Occipital lobe (tissue), 1 donor: ENCODE measurements at regions not wholly inside any gene's neighbourhood (a gene's known extent, or its start where the extent isn't known, plus 50 kb on each side); places are given as distances from the start of the nearest gene placed in this dataset.
"Not testable (repeated sequence)": the region's sequence is repeated elsewhere in the genome, so short reads cannot be mapped to it uniquely, and the experiment has no call there.

Experiments
- DNase-seq: peaks from one replicate; lab custom pipeline; 2025; lab: John Stamatoyannopoulos, UW

DNA sequence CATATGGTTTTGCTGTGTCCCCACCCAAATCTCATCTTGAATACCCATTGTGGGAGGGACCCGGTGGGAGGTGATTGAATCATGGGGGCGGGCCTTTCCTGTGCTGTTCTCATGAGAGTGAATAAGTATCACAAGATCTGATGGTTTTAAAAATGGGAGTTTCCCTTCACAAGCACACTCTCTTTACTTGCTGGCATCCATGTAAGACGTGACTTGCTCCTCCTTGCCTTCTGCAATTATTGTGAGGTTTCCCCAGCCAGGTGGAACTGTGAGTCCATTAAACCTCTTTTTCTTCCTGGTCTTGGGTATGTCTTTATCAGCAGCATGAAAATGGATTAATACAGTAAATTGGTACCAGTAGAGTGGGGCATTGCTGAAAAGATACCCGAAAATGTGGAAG is 627.8 kb downstream of the RFPL4B start:
- not testable (repeated sequence) for DNase-seq

DNA sequence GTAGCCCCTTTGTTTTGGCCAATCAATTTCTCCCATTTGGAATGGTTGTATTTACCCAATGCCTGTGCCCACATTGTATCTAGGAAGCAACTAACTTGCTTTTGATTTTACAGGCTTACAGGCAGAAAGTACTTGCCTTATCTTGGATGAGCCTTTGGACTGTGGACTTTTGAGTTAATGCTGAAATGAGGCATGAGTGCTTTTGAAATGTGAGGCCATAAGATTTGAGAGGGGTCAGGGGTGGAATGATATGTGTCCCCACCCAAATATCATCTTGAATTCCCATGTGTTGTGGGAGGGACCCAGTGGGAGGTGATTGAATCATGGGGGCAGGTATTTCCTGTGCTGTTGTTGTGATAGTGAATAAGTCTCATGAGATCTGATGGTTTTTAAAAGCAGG is 629.4 kb downstream of the RFPL4B start:
- DNase-seq, result not testable (repeated sequence)

DNA sequence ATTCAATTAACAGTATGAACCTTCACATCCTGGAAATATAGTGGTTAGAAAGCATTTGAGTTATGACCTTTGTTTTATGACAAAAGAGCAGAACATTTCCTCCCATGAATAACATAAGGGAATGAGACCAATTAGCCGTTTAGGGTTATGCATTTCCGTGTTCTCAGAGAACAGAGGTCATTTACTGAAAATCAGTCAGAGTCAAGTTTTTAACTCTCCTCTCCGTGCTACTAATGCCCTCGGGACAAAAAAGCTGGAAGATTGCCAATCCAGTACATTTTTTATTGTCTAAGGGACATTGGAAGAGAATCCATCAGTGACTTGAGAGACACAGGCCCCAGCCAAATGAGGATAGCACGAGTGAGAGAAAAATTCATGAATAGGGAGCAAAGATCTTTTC is 632.7 kb downstream of the RFPL4B start:
- no peak for DNase-seq

DNA sequence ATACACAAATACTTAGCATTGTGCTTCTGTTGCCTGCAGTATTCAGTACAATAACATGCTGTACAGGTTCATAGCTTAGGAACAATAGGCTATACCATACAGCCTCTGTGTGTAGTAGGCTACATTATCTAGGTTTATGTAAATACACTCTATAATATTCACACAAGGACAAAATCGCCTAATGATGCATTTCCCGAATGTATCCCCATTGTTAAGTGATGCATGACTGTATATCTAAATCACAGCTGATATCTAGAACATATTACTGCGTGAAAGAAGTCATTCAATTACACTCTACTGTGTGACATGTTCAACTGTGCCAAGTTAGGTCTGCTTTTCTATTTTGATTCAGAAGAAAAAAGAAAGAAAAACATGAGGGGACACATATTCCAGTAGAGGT is 633.5 kb downstream of the RFPL4B start:
- no peak for DNase-seq

DNA sequence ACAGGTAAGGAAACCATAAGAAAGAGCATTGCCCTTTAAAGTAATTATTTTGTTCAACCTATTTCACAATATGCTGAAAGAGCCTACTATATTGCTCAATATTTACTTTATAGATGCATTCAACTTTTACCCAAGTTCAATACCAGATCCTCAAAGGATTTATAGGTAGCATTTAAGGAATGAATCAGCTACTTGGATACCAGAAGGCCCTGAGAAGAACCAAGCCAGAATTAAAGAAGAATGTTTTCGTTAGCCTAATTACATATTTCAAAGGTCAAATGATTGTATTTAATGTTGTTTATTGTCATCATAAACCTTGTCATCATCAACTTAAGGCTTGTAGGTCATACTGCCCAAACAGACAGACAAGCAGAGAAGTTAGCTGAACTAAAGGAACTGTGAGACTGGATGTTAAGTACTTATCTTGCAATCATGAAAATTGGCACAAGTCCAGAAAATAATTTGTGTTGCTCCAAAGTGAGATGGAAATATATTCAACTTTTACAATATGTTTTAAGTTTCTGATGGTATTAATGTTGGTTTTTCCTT is 636.7 kb downstream of the RFPL4B start:
- DNase-seq, result no peak

DNA sequence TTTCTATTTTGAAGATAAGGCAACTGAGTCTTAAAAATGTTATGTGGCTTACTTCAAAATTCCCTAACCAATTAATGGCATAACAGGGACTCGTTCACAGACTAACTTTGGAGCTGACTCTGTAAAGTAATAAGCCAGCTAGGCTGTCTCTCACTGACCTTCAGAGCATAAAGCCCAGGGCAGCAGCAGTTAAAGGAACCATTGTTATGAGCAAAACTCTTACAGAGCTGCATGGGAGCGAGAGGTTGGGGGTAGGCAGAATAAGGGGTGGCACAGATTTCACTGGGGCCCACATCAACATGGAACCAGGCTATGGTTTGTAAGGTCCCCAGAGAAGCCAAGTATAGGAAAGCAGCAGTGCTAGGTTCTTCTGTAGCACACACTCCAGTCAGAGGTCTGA is 637.8 kb downstream of the RFPL4B start:
- DNase-seq, result no peak

DNA sequence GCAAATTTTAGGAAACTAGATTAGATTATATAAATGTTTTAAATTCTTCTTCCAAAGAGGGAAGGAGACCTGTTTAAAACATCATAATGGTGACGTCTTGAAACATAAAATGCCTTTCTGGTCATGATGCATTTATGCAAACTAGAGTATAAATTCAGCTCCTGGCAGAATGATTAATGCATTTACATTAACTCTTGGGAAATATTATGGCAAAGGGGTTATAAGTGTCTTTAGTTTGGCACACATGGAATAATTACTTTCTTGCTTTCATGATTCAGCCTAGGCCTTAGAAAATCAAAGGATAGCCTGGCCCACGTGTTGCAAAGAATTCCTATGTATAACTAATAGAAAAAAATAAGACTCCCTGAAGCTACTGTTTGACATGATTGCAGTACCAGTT is 639.2 kb downstream of the RFPL4B start:
- DNase-seq, result no peak

DNA sequence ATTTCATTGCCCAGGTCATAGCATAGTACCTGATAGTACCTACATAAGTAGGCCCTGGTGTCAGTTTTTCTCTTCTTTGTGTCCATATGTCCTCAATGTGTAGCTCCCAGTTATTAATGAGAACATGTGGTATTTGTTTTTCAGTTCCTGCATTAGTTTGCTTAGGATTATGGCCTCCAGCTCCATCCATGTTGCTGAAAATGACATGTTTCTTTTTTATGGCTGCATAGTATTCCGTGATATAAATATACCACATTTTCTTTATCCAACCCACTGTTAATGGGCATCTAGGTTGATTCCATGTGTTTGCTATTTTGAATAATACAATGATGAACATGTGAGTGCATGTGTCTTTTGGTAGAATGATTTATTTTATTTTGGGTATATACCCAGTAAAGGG is 641.6 kb downstream of the RFPL4B start:
- DNase-seq, result no peak

DNA sequence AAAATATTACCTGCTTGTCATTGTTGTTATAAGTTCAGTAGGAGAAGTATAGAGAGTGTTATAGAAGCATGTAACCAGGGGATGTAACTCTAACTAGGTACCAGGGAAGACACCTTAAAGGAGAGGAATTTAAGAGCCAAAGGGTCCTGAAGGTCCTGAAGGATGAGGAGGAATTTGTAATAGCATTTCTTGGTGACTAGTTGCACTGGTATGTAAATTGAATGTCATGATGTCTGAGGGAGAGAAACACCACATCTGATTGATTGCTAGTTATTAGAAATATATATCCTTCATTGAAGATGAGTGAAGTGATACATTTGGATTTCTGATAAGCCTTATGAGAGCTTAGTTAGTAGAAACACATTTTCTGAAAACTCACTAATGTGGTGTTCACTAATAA is 643.8 kb downstream of the RFPL4B start:
- no peak for DNase-seq

DNA sequence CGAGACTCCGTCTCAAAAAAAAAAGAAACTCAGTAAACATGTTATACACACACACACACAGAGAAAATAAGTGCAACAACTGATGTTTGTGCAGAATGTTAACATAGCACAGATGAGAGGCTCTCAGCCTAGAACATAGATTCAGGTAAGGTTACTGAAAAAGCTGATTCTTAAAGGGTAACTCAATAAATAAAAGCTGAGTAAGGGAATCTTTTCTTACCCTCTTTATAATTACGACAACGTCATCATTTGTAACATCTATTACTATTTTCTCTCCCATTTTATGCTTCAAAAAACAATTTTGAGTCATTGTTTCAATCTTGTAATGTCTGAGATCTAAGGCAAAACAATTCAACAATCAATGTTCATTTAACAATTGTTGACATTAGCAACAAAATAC is 644.8 kb downstream of the RFPL4B start:
- no peak for DNase-seq

DNA sequence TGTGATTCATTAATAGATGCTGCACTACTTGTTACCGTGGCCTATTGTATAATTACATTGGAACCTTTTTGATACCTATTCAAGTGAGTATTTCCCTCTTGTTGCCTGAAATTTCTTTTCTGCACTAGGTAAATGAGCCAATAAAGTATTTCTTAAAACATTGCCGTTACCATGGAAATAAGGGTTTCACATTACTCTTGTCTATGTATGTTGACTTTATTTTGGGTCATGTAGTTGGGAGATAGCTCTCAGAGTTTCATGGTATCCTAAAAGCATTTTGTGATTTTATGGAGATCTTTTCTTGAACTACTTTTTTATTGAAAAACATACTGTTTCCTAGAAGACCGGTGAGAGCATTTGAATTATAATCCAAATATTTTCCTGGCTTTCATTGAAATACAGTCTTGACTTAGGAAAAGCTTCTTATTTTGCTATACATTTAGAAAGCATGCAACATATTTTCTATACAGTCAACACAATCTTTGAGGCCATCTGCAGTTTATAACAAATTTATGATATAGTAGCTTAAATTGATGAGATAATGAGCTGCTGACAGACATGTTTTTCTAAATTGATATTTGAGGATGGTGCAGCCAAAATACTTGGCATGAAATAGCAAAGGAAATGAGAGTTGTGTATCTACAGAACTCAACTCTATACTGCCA is 650.4 kb downstream of the RFPL4B start:
- DNase-seq, result no peak

DNA sequence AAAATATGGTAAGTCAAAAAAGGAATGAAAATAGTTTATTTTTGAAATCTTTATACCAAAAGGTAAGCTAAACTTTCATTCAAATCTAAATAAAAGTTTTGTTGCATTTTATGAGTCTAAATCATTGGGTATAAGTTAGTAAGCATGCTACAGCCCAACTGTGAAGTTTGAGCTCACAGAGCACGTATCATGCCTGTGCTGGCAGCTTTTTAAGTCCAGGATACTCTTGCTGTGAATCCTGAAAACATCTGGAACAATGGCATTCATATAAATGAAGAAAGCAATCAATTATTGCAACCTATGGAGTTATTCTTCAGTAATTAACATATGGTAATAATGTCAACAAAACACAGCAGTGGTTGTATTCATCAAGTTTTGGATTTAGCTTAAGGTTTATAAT is 656.9 kb downstream of the RFPL4B start:
- DNase-seq, result no peak

DNA sequence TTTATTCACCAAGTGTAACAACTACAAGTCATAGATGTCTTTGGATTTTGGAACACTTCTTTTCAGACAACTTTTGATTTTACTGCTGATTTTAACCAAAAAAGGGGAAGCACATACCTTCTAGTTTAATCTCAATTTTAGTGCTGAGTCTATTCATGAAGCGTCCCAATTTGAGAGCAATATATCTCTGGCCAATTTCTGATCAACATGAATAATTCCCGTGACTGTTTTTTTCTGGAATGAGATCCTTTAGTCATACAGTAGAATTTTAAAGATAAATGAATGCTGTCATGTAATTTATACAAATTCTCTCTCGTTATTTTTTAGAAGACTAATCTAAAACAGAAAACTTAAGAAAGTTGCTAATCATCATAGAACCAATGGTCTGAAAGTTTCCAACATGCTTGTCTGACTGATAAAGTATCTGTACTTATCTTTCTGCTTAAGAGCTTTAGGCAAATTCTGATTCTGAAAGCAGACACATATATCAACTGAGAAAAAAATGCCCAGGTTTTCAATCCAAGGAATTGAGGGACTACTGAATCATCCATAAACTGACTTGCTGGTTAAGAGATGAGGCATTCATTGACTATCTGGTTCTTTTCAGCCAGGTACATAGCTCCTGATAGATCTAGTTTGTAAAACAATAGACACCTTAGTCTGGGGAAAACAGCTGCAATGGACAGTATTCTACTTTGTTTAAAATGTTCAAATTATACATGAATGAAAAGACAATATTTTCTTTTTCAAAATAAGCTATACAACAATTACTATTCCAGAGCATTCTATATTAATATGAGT is 657.5 kb downstream of the RFPL4B start:
- DNase-seq, result no peak

DNA sequence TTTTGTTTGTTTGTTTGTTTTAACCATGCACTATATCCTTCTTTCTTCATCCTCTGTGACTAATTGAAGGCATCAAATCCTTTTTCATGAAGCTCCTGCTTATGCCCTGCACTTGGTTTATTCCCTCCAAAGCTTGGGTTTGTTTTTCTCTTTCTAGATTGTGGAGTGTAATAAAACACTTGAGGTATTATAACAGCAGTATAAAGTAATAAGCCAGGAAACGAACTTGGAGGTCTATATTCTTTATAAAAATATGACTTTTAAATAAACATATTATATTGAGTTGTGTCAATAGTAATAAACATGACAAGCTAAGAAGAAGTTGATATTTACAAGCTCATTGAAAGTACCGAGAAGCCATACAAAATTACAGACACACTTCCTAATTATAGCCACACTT is 659.4 kb downstream of the RFPL4B start:
- no peak for DNase-seq

DNA sequence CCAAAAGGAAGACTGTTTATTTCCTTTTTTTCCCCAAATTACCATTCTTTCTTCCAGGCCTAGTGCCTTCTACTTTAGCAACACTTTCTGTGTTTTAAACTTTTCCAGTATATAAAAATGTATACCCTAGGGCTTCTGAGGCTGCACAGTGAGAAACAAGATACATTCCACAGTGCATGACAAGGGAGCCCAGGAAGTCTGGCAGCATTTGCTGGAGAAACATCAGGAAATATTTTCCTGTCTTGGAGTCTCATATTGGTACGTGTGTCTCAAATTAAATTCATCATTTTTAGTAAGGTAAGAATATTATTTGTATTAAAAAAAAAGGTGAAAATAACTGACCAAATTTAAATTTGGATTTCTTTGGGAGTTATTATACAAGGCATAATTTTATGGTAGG is 662.6 kb downstream of the RFPL4B start:
- no peak for DNase-seq

DNA sequence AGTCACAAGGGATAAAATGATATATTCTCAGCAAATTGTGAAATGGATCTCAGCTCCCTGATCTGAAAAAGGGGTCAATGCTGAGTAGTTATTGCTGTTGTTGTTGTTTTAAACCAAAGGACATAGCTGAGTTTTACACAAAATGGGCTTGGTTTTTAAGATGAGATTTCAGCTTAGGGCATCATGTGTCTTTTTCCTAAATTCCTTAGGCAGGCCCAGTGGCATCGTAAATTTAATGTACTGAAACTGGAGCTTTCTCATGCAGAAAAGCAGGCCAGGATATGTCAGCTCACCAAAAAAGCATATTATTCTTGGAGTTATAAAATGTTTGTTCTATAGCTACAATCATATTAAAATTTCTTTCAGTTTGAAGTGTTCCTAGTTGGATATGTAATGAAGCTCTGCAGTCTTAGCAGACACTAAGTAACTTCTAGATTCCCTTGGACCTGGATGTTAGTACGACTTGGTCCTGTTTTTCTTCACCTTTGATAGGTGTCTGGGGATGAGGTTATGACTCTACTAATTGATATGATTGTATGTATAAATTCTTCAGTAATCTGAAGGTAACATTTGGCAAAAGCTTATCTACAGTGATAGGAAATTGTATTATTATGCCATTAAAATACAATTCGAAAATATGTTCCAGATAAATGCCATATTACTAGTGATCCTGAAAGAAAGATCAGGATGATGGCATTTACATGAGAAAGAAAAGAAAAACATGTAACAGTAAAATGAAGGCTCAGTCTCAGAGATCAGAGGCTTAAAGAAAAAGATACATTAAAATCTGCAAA is 663.3 kb downstream of the RFPL4B start:
- no peak for DNase-seq

DNA sequence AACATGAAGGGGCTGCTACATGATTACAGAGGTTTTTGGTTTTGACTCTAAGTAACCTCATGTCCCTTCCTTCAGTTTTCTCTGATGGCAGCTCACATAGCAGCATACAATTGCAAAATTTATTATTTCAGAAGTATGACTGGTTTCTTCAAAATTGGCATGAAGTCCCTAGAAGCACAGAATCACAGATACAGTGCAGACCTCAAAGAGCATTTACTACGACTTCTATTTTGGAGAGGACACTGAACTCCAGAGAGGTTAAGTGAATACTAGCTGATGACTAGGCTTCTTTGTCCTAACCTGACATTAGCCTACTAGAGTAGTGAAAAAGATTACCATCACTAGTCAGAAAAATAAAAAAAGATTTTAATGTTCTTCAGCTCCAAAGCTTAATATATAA is 664.3 kb downstream of the RFPL4B start:
- DNase-seq, result no peak

DNA sequence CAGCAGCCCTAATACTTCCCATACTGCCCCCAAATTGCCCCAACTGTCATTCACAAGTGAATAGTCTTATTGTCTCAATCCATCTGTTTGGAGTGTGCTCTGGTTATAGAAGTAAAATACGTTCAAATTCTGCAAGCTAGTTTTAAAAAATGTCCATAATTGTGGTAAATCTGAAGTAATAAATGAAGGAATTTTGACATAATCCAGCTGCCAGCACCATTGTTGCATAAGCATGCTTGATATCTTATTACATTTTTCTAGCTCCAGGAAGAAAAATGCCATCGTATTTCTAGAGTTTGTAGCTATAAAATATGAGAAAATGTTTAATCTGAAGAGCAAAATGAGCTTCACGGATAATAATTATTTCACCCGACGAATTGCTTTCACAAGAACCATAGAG is 664.7 kb downstream of the RFPL4B start:
- DNase-seq, result no peak

DNA sequence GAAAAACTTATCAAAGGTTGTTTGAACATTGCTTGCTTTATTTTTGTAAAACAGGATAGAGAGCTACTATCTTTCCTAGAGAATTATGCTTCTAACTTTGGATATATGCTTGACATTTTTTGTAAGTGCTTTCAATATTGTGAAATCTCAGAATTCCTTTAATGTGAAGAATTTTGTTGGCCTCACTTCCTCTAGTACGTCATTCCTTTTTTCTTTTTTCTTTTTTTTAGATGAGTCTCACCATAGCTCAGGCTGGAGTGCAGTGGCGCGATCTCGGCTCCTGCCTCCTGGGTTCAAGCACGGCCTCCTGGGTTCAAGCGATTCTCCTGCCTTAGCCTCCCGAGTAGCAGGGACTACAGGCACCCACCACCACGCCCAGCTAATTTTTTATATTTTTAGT is 668.1 kb downstream of the RFPL4B start:
- no peak for DNase-seq

DNA sequence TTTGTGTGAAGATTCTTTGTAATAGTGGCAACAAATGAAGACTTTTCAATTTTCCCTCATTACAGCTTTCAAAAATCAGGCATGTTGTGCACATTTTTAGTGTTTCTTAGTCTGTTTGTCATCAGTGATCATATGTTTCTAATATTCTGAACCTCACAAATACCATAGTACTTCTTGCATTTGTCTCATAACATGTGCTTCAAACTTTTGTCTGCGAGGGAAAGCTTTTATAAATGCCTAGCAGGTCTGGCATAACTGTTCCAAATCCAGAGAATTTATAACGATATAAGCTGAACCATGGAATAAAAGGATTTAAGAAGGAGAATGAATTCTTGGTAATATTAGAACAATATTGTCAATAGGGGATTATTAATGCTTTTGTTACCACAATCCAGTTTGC is 670.2 kb downstream of the RFPL4B start:
- DNase-seq, result no peak

DNA sequence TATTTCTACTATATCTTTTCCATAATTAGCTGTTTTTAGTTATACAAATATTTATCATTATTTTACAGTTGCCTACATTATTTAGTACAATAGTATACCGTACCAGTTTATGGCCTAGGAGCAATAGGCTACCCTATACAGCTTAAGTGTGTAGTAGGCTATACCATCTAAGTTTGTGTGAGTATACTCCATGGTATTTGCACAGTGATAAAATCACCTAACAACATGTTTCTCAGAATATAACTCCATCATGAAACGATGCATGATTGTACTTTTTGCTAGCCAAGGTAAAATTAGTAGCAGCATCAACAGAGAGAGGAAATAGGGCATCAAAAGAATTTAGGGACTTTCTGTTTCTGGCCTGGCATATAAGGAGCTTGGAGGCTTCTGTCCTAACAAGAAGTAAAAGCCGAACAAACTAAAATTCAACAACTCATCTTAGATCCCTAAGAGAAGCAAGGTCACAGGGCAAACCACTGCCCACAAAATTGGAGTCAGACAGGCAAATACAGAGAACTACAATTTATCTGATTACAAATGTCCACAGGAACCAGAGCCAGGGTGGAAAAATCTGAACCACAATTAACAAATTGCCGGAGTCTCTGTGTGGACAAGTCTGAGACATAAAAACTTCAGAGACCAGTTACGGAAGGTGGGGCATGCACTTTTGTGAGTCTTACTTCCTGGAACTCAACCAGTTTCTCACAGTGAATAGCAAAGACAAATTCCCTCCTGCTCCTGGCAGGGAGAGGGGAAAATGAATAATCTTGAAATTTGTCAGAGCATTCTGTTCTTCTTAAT is 671.4 kb downstream of the RFPL4B start:
- no peak for DNase-seq
